Inflammatory macrophage (primary cell): ENCODE measurements at regions not wholly inside any gene's neighbourhood (a gene's known extent, or its start where the extent isn't known, plus 50 kb on each side); places are given as distances from the start of the nearest gene placed in this dataset.

Experiments used
- DNase-seq, 2 donors: peaks; one replicate each; pipeline ENCODE4 v3.0.0-alpha.2; 2020 to 2022

DNA sequence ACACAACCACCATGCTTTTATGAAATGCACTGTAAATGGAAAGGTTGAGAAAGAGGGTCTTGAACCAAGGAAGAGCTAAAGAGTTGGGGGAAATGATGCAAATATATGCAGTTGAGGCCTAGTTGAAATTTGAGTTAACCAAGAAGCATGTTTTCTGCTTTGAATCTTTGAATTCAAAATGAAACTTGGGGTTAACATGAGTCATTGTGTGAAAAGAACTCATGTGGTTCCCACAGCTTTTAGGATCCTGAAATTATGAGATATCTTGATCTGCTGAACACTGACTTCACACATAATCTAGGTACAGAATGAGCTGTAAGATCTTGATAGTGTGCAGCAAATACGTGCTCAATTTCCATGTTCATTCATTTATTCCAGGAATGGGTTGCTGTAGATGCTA lies 422.9 kb upstream of the TRIB2 start:
- no peak for DNase-seq

- DNase-seq, result no peak
These were observed 420.7 kb upstream of the TRIB2 start for GRCh38 chr2:12295856-12296519.

DNA sequence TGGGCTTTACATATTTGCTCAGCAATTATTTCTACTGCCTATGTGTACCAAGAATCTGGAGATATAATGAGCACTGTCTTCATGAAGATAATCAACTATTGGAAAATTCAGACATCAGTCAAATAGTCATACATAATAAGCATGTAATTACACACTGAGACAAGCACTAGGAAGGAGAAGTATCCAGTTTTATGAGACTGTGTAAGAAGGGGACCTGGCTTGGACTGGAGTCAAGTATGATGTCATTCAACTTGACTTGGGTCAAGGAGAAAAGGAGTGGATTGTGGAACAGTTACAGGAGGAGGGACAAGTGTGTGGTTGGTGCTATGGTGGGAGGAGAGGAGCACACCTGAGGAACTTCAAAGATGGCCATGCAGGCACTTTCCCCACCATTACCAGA lies 419.8 kb upstream of the TRIB2 start:
- DNase-seq, result no peak

GRCh38 chr2:12298352-12298751 lies 418.4 kb upstream of the TRIB2 start:
- no peak for DNase-seq

DNA sequence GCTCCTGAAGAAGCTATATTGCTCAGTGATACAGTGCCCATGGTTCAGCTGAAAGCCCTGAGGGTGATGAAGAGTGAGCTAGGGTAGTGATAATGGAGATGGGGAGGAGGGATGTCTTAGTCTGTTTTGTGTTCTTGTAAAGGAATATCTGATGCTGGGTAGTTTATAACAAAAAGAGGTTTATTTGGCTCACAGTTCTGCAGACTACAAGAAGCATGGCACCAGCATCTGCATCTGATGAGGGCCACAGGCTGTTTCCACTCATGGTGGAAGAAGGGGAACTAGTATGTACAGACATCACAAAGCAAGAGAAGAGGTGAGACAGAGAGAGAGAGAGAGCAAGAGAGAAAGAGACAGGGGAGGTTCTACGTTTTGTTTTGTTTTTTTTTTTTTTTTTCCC lies 417.3 kb upstream of the TRIB2 start:
- DNase-seq, result no peak

DNA sequence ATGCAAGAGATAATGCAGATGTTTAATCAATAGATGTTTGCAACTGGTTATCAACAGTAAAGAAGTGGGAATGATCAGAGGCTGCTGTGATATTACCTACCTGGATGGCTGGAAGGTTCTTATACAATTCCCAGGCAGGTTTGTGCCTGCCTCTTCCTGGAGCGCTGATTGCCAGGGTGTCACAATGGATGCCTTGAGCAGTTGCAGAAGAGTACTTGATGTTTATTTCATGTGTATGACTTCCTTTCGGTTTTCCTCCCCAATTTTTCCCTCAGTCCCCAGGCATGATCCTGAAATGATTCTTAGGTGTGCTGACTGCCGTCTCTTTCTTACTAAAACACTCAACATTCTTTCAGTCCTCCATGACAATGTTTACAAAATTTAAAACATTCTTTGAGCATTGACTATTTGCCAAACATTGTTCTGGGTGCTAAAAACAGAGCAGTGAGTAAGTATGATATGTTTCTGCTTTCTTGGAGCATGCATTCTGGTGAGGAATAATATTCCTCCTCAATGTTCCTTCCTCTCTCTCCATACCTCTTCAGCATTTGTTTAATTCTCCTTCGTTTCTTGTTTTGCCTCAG lies 416.6 kb upstream of the TRIB2 start:
- no peak for DNase-seq

- no peak for DNase-seq
These were observed 415.8 kb upstream of the TRIB2 start for GRCh38 chr2:12300927-12301326.

- DNase-seq, result no peak
These were observed 414.6 kb upstream of the TRIB2 start for GRCh38 chr2:12302140-12302539.

DNA sequence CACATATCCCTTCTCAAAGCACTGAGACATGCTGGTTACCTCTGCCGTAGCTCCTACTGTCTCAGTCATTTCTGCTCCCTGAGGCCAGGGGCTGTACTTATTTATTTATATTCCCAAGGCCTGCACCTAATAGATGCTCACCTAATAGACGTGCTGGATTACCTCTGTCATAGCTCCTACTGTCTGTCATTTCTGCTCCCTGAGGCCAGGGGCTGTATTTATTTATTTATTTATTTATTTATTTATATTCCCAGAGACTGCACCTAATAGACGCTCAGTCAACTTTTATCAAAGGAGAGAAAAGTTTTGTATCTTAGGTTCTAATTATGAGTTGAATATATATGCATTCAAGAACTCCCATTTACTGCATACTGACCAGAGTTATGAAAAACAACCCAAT lies 414.0 kb upstream of the TRIB2 start:
- no peak for DNase-seq

DNA sequence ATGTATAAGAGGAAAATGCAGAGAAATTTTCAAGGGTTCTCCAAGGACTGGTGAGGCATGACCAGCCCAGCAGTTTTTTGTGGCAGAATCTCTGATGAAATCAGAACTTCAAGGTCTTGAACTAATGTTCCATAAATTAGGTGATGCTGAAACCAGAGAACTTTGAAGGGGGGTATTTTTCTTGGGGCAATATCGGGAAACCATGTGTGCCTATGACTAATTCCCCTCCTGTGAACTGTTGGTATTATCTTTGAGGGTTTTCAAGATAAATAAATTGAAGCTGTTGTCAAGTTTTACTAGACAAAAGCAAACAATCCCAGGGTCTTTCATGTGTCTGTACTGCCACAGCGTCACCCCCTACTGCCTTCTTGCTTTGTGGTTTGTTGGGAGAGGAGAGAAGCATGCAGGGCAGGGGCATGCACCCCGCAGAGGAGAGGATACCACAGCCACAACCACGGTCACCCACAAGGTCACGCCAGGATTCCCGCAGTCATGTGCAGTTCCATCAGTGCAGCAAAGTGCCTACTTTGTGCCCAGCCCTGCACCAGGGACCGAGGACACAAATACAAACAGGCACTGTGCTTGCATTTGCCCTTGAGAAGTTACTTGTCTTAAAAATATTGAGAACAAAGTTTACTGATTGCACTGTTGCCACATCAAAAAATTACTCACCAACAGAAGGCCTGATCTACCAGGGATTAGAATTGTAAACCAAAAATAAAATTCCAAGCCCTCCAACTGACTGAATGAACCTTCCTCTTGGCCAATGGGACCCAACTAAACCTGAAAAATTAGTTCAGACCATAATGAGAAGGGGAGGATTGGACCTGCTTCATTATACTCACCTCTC lies 413.3 kb upstream of the TRIB2 start:
- DNase-seq, result no peak

DNA sequence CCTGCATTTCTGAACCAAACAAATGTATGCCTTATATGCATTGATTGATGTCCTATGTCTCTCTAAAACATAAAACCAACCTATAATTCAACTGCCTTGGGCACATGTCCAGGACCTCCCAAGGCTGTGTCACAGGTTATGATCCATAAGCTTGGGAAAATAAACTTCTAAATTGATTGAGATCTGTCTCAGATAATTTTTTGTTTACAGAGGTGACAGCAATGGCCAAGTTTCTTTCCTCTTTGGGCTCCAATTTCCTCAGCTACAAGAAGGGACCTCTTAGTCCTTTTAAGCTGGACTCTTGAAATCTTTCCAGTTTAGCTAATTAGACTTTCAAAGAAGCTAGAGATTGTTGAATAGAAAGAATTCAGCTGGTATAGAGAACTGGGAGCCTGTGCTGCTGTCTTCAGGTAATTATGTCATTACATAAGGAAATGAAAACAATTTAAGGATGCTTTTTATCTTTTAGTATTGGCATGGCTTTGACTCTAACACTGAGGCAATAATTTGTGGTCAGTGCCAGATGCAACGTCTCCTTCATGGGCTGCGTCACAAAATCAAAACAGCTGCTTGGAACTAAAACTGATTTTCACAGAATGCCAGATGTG lies 412.1 kb upstream of the TRIB2 start:
- no peak for DNase-seq

- no peak for DNase-seq
These were observed 410.8 kb upstream of the TRIB2 start for GRCh38 chr2:12305931-12306330.

DNA sequence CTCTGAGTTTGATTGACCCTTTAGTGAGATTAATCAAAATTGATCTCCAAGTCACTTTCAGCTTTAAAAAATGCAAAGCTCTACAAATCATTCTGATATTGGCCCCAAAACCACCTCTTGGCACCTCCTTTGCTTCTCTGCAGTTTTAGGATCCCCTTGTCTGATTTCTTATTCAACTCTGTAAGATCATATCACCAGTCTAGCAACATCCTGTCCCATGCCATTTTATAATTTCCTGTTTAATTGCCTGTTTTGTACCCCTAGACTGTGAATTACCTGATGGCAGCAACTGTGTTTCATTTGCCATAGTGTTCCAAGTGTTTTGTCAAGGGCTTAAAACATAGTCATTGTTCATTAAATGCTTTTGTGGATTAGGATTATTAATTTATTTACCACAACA lies 406.3 kb upstream of the TRIB2 start:
- DNase-seq, result no peak

GRCh38 chr2:12313445-12314126 lies 403.1 kb upstream of the TRIB2 start:
- no peak for DNase-seq

DNA sequence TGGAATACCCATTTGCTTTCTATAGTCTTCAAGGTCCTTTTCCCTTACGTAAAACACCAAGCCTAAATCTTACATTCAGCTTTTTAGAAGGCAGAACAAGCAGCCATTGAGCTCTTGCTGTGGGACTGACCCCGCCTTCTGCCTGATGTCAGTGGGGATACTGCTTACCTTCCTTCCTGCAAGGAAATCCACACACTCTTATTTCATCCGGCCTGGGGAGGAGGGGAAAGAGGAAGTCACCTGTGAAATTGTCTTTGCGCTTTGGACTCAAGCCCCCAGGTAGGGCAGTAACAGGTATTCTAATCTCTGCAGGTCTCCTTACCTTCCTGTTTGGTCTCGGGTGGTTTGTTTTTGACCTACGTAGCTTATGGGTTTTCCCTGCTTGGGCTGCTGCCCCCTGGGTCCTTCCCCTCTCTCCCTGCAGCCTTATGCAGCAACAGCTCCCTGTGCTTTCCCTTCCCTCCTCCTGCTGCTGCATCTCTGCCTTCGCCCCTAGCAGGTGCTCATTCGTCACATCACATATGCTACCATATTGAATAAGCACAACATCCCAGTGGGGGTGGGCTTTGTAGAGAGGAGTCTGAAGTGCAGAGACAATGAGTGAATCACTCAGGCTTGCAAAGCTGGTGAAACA lies 402.5 kb upstream of the TRIB2 start:
- no peak for DNase-seq

DNA sequence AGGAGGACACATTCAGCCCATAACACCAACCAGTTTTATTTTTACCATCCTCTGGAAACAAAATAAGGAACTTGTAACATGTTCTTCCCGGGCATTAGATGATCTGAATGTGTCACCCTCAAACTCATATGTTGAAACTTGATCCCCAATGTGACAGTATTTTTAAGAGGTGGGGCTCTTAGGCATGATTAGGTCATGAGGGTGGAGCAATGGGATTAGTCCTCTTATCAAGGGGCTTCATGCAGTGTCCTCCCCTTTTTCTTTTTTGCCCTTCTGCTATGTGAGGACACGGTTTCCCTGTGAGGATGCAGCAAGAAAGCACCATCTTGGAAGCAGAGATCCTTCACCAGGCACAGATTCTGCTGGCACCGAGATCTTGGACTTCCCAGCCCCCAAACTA lies 401.5 kb upstream of the TRIB2 start:
- no peak for DNase-seq

DNA sequence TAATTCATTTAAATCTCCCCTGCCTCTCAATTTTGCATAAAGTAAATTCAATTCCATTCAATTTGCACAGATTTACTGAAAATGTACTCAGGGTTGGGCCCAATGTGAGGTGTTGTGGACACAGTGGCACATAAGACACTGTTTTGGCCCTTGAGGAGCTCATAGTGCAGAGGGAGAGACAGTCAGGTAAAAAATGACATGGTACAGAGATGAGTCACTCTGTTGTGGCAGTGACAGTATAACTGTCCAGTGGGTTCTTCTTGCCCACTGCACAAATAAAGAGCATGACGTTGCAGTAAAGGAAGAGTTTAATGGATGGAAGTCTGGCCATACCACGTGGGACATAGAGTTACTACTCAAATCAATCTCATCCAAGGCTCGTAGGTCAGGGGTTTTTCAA lies 400.3 kb upstream of the TRIB2 start:
- DNase-seq, result no peak

DNA sequence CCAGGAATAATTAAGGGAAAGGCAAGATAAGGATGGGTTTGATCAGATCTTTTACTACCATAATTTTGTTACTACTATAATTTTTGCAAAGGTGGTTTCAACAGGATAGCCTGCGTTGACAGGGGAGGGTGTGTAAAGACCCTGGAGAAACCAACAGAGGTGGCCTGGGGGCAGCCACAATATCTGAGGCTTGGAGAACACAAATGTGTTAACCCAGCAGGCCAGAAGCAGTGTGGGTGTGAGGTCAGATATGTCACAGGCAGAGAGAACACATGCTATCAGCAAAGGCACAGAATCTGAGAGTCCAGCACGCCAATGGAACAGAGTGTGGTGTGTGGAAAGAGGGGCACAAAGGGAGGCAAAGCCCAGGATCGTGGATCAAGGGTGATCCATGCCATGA lies 399.4 kb upstream of the TRIB2 start:
- no peak for DNase-seq

- DNase-seq, result no peak
These were observed 398.8 kb upstream of the TRIB2 start for GRCh38 chr2:12317814-12318426.

GRCh38 chr2:12318427-12319057 lies 398.2 kb upstream of the TRIB2 start:
- DNase-seq, result no peak

DNA sequence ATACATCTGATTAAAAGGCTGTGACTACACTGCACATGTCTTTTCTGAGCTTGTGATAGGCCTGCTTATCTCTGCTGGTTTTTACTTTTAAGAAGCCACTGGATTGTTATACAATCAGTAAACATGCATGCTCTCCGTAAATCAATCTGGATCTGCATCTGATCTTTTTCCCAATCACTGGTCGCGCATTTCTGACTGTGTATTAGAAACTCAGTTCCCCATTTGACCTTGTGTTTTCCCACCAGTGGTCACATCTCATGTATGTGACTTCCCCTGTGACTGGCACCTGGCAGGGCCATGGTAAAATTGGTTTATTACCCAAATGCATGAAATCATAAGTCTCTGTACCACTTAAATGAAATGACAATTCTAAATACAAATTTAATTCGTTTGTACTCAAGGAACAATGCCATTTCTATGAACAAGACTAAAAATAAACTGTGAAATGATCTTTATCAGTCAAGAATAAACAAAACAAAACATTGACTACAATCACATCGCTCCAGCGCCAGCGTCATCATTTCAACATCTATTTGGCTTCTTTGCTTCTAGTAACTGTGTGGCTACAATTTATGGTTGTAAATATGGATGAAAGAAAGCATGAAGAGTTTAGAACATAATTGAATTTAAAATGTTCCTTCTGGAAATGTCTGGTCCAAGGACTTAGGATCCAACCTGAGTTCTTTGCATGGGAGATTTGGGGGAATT lies 396.6 kb upstream of the TRIB2 start:
- DNase-seq, result peak in 1 of 2 donors; percentile 3
